GM19455 (cell line): ENCODE measurements at regions not wholly inside any gene's neighbourhood (a gene's known extent, or its start where the extent isn't known, plus 50 kb on each side); places are given as distances from the start of the nearest gene placed in this dataset.
"Not testable (repeated sequence)": the region's sequence is repeated elsewhere in the genome, so short reads cannot be mapped to it uniquely, and the experiment has no call there.

Source experiments
- ATAC-seq: cut with Tn5 transposase; IDR thresholded peaks from one replicate; pipeline ENCODE4 v1.9.1; 2021; ENCODE audit not compliant: unreplicated experiment

GRCh38 chr2:209145220-209145691 is 278.6 kb upstream of the MAP2 start:
- ATAC-seq = not testable (repeated sequence)

GRCh38 chr2:209145941-209146681 is 277.7 kb upstream of the MAP2 start:
- ATAC-seq = no peak

- ATAC-seq = no peak
Observed at GRCh38 chr2:209146682-209147320, 277.0 kb upstream of the MAP2 start.

- no peak for ATAC-seq
Observed at GRCh38 chr2:209147981-209148380, 275.9 kb upstream of the MAP2 start.

- no peak for ATAC-seq
Observed at GRCh38 chr2:209160800-209161588, 262.9 kb upstream of the MAP2 start.

- ATAC-seq = no peak
Observed at GRCh38 chr2:209162129-209162528, 261.7 kb upstream of the MAP2 start.

GRCh38 chr2:209181984-209182383 is 241.9 kb upstream of the MAP2 start:
- ATAC-seq = no peak

- not testable (repeated sequence) for ATAC-seq
Observed at GRCh38 chr2:209186886-209187285, 237.0 kb upstream of the MAP2 start.

GRCh38 chr2:209189893-209190292 is 234.0 kb upstream of the MAP2 start:
- no peak for ATAC-seq

- no peak for ATAC-seq
Observed at GRCh38 chr2:209191139-209191538, 232.7 kb upstream of the MAP2 start.

GRCh38 chr2:209194717-209195116 is 229.1 kb upstream of the MAP2 start:
- no peak for ATAC-seq

GRCh38 chr2:209208211-209208610 is 215.6 kb upstream of the MAP2 start:
- ATAC-seq = peak; percentile 68

GRCh38 chr2:209209943-209210342 is 213.9 kb upstream of the MAP2 start:
- ATAC-seq = no peak

- no peak for ATAC-seq
Observed at GRCh38 chr2:209230560-209230959, 193.3 kb upstream of the MAP2 start.

- no peak for ATAC-seq
Observed at GRCh38 chr2:209236377-209236776, 187.5 kb upstream of the MAP2 start.

- no peak for ATAC-seq
Observed at GRCh38 chr2:209238765-209239584, 184.9 kb upstream of the MAP2 start.

GRCh38 chr2:209239585-209239938 is 184.3 kb upstream of the MAP2 start:
- ATAC-seq = no peak

GRCh38 chr2:209240204-209240603 is 183.6 kb upstream of the MAP2 start:
- no peak for ATAC-seq

- no peak for ATAC-seq
Observed at GRCh38 chr2:209253544-209253943, 170.3 kb upstream of the MAP2 start.

GRCh38 chr2:209259767-209260166 is 164.1 kb upstream of the MAP2 start:
- no peak for ATAC-seq

GRCh38 chr2:209260281-209260680 is 163.6 kb upstream of the MAP2 start:
- no peak for ATAC-seq
